HepG2 (cell line): ENCODE measurements at regions not wholly inside any gene's neighbourhood (a gene's known extent, or its start where the extent isn't known, plus 50 kb on each side); places are given as distances from the start of the nearest gene placed in this dataset.

Source experiments
- ATAC-seq: fragments of 200-7000 bp; cut with Tn5 transposase; 3 replicates; pipeline ENCODE4 v1.9.1; 2020; ENCODE audit warnings: mild to moderate bottlenecking, moderate library complexity
- BruUV-seq: library from RNA; stranded (reverse); fragments of 400-500 nt; replicated peaks from 2 replicates; lab custom pipeline; 2021; lab: Mats Ljungman, UMichigan
- CTCF ChIA-PET: fragments of 300-600 bp; formaldehyde crosslinking; extraction: SDS; loops from one replicate; lab custom pipeline; 2021; ENCODE audit warnings: low total read pairs, inconsistent platforms, low intra/inter-chr PET ratio; lab: Yijun Ruan, JAX
- POLR2A ChIA-PET: fragments of 350-600 bp; sonication (Branson Sonifier 250); formaldehyde crosslinking; loops from one replicate; lab custom pipeline; 2020; ENCODE audit warnings: antibody characterized with exemption, inconsistent platforms; lab: Yijun Ruan, JAX
- DNase-seq: peaks from one replicate; pipeline ENCODE4 v3.0.0-alpha.2; 2015; ENCODE audit warnings: low spot score
- FAIRE-seq: peaks from 3 replicates; lab custom pipeline; 2011; peaks lifted over from hg19 to GRCh38; lab: Jason Lieb, UNC
- H2AFZ ChIP-seq: one replicate; pipeline ENCODE4 v1.6.1; 2011; ENCODE audit warnings: low read length, inconsistent platforms
- H3K27ac ChIP-seq: fragments of 300-600 bp; 3 replicates; pipeline ENCODE4 v1.8.0; 2011; ENCODE audit warnings: mixed run types, mild to moderate bottlenecking, mixed read lengths, low read length, inconsistent platforms; ENCODE audit not compliant: insufficient read depth; ENCODE audit errors: extremely low read length
- H3K27me3 ChIP-seq, 2 experiments: fragments of 200-600 bp in 1 of 2; 2 replicates in 1 of 2; 3 replicates in 1 of 2; pipeline versions ENCODE4 v1.6.0 to v1.8.0; 2011; ENCODE audit warnings: low read length in 2 of 2, mild to moderate bottlenecking in 2 of 2, moderate library complexity in 2 of 2, inconsistent platforms in 1 of 2; ENCODE audit not compliant: insufficient read depth in 2 of 2, control insufficient read depth in 1 of 2
- H3K36me3 ChIP-seq, 2 experiments: fragments of 200-600 bp in 1 of 2; replicated peaks in 1 of 2; 2 replicates in 1 of 2; 3 replicates in 1 of 2; pipeline versions ENCODE4 v1.5.1 to v1.8.0; 2011; ENCODE audit warnings: low read length in 2 of 2, inconsistent platforms in 1 of 2; ENCODE audit not compliant: insufficient read depth in 2 of 2, control insufficient read depth in 1 of 2
- H3K4me1 ChIP-seq: 2 replicates; pipeline ENCODE4 v1.5.1; 2012; ENCODE audit warnings: low read length, inconsistent platforms; ENCODE audit not compliant: insufficient read depth
- H3K4me2 ChIP-seq: 2 replicates; pipeline ENCODE4 v1.6.0; 2011; ENCODE audit warnings: low read depth, low read length, inconsistent platforms
- H3K4me3 ChIP-seq, 3 experiments: fragments of 200-600 bp in 1 of 3; sonication (generic), shearing (Covaris generic) in 1 of 3; replicated peaks in 1 of 3; 2 replicates each; pipeline ENCODE4 v1.5.1; 2011 to 2016; ENCODE audit warnings: low read length in 3 of 3, inconsistent platforms in 2 of 3, low read depth in 2 of 3, mild to moderate bottlenecking in 2 of 3, control low read depth in 1 of 3, mixed read lengths in 1 of 3; ENCODE audit not compliant: insufficient read depth in 1 of 3
- H3K79me2 ChIP-seq: one replicate; pipeline ENCODE4 v1.6.1; 2011; ENCODE audit warnings: low read length, inconsistent platforms; ENCODE audit not compliant: insufficient read depth
- H3K9ac ChIP-seq: 2 replicates; pipeline ENCODE4 v1.6.0; 2011; ENCODE audit warnings: mild to moderate bottlenecking, low read depth, low read length, inconsistent platforms; ENCODE audit not compliant: insufficient read depth
- H3K9me3 ChIP-seq: 2 replicates; pipeline ENCODE4 v1.5.1; 2012; ENCODE audit warnings: mild to moderate bottlenecking, low read length
- H4K20me1 ChIP-seq: 2 replicates; pipeline ENCODE4 v1.6.0; 2011; ENCODE audit warnings: inconsistent platforms, mild to moderate bottlenecking, low read length, moderate library complexity; ENCODE audit not compliant: insufficient read depth
- BRCA1 ChIP-seq: sonication (generic); formaldehyde crosslinking; IDR thresholded peaks from 2 replicates; pipeline ENCODE4 v1.4.0; 2020; ENCODE audit warnings: missing genetic modification reagents
- HOXD1 ChIP-seq: sonication (generic); formaldehyde crosslinking; IDR thresholded peaks from 2 replicates; pipeline ENCODE4 v1.5.0; 2020; ENCODE audit warnings: missing genetic modification reagents
- RAD21 ChIP-seq: fragments of 450-650 bp; formaldehyde crosslinking; IDR thresholded peaks from 2 replicates; pipeline ENCODE4 v1.5.0; 2020; ENCODE audit warnings: mild to moderate bottlenecking
- ZNF30 ChIP-seq: sonication (generic); formaldehyde crosslinking; IDR thresholded peaks from 2 replicates; pipeline ENCODE4 v1.5.0; 2020; ENCODE audit warnings: mild to moderate bottlenecking, missing genetic modification reagents
- ZNF550 ChIP-seq: sonication (generic); formaldehyde crosslinking; IDR thresholded peaks from 2 replicates; pipeline ENCODE4 v1.4.0; 2020; ENCODE audit warnings: mild to moderate bottlenecking, missing genetic modification reagents, borderline replicate concordance
- WGBS: methylation state at CpG from one replicate; pipeline ENCODE4 v1.1.6; 2017; ENCODE audit warnings: low lambda C conversion rate; 5-methylcytosine and 5-hydroxymethylcytosine counted together
- in situ Hi-C: cut with HindIII; loops from 2 replicates; pipeline ENCODE4 v1.10.0; 2017; ENCODE audit warnings: low pct_unique_long_range_greater_than_20kb; ENCODE audit not compliant: extremely low pct_ligation_motif_present
- intact Hi-C: fragments of 100-400 bp; cut with micrococcal nuclease; formaldehyde crosslinking; loops from one replicate; pipeline ENCODE4 v1.10.0; 2022; ENCODE audit not compliant: unreplicated experiment
- TF ChIP-seq, protein P1 (sequence below): sonication (generic); formaldehyde crosslinking; IDR thresholded peaks from 2 replicates; pipeline ENCODE4 v1.8.1; 2023; ENCODE audit warnings: mild to moderate bottlenecking, inconsistent platforms, moderate library complexity, missing genetic modification reagents, borderline replicate concordance
- TF ChIP-seq, protein P2 (sequence below): sonication (generic); formaldehyde crosslinking; IDR thresholded peaks from 2 replicates; pipeline ENCODE4 v1.4.0; 2020; ENCODE audit warnings: missing genetic modification reagents, borderline replicate concordance
- TF ChIP-seq, protein P3 (sequence below): sonication (generic); formaldehyde crosslinking; conservative IDR thresholded peaks from 2 replicates; pipeline ENCODE4 v1.4.0; 2020; ENCODE audit warnings: mild to moderate bottlenecking, missing genetic modification reagents, moderate library complexity

DNA sequence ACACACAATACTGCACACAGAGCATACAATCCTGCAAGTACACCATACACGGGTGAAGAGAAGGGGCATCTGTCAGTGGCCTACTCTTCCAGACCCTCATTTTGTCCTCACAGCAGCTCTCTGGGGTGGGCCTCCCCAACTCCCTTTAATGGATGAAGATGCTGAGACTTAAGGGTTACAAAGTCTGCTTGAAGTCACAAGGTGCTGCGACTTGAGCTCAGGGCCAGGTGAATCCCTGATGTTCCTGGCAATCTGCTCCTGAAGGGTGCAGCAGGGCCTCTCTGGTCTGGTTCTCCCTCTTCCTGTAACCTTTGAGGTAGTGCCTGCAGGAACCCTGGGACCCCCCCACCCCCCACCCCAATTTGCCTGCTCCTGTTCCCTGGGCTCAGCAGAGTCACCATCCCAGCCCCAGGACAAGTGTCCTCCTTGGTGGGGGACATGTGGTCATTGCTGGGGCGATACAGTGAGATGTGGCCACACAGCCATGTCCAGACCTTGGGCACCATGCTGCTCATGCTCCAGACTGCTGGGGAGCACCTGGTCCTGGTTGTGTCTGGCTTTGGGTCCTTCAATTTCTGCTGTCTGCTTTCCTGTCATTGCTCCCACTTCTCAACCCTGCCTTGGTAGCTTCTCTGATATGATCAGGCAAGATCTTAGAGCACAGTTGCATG is 107.5 kb downstream of the METRNL start:
- H3K9me3 ChIP-seq, result peaks cover 6% of the 10 kb centered on the region; the same call in 1 of the 2 replicates
- H3K4me2 ChIP-seq, result no peak overlapping the region
- H3K27me3 ChIP-seq, result peaks cover 2 to 56% of the 10 kb centered on the region in 2 experiments; a peak in 4 of 5 replicates
- H3K9ac ChIP-seq, result no peak overlapping the region
- DNase-seq (no peak), FAIRE-seq (no peak), ATAC-seq (no peak)
- H2AFZ ChIP-seq, result no peak overlapping the region
- POLR2A ChIA-PET, result no interaction called here
- CTCF ChIA-PET, result no interaction called here
- BruUV-seq, result no TSS peak
- no peaks in the 10 kb centered on the region for H3K79me2 ChIP-seq
- H4K20me1 ChIP-seq, result no peaks in the 10 kb centered on the region
- TF ChIP-seq, protein P1, sequence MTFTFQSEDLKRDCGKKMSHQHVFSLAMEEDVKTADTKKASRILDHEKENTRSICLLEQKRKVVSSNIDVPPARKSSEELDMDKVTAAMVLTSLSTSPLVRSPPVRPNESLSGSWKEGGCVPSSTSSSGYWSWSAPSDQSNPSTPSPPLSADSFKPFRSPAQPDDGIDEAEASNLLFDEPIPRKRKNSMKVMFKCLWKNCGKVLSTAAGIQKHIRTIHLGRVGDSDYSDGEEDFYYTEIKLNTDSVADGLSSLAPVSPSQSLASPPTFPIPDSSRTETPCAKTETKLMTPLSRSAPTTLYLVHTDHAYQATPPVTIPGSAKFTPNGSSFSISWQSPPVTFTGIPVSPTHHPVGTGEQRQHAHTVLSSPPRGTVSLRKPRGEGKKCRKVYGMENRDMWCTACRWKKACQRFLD (CRISPR knock-in tag), result no peak
- TF ChIP-seq ZNF550 (no peak), HOXD1 (no peak), ZNF30 (CRISPR knock-in tag) (no peak), RAD21 (CRISPR knock-in tag) (no peak), BRCA1 (CRISPR knock-in tag) (no peak)
- TF ChIP-seq, protein P2, sequence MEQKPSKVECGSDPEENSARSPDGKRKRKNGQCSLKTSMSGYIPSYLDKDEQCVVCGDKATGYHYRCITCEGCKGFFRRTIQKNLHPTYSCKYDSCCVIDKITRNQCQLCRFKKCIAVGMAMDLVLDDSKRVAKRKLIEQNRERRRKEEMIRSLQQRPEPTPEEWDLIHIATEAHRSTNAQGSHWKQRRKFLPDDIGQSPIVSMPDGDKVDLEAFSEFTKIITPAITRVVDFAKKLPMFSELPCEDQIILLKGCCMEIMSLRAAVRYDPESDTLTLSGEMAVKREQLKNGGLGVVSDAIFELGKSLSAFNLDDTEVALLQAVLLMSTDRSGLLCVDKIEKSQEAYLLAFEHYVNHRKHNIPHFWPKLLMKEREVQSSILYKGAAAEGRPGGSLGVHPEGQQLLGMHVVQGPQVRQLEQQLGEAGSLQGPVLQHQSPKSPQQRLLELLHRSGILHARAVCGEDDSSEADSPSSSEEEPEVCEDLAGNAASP (CRISPR knock-in tag), result no peak
- TF ChIP-seq, protein P3, sequence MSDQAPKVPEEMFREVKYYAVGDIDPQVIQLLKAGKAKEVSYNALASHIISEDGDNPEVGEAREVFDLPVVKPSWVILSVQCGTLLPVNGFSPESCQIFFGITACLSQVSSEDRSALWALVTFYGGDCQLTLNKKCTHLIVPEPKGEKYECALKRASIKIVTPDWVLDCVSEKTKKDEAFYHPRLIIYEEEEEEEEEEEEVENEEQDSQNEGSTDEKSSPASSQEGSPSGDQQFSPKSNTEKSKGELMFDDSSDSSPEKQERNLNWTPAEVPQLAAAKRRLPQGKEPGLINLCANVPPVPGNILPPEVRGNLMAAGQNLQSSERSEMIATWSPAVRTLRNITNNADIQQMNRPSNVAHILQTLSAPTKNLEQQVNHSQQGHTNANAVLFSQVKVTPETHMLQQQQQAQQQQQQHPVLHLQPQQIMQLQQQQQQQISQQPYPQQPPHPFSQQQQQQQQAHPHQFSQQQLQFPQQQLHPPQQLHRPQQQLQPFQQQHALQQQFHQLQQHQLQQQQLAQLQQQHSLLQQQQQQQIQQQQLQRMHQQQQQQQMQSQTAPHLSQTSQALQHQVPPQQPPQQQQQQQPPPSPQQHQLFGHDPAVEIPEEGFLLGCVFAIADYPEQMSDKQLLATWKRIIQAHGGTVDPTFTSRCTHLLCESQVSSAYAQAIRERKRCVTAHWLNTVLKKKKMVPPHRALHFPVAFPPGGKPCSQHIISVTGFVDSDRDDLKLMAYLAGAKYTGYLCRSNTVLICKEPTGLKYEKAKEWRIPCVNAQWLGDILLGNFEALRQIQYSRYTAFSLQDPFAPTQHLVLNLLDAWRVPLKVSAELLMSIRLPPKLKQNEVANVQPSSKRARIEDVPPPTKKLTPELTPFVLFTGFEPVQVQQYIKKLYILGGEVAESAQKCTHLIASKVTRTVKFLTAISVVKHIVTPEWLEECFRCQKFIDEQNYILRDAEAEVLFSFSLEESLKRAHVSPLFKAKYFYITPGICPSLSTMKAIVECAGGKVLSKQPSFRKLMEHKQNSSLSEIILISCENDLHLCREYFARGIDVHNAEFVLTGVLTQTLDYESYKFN, result no peak
- H3K4me1 ChIP-seq, result peaks cover 17% of the 10 kb centered on the region
- H3K36me3 ChIP-seq, result no peaks in the 10 kb centered on the region
- in situ Hi-C loops, result no loop called here
- WGBS, result 63% methylated on average over 2 of the region's 3 CpGs
- intact Hi-C loops, result no loop called here
- H3K4me3 ChIP-seq, result no peak overlapping the region
- no peak overlapping the region for H3K27ac ChIP-seq
